Progenitor cell of endocrine pancreas (in vitro differentiated cells): ENCODE measurements at regions not wholly inside any gene's neighbourhood (a gene's known extent, or its start where the extent isn't known, plus 50 kb on each side); places are given as distances from the start of the nearest gene placed in this dataset.

Experiments
- DNase-seq: peaks from one replicate; pipeline ENCODE4 v3.0.0; 2021; ENCODE audit warnings: low spot score; ENCODE audit not compliant: unreplicated experiment
- H3K27ac Mint-ChIP-seq: 2 replicates; pipeline ENCODE4 v1.8.0; 2021; ENCODE audit warnings: mild to moderate bottlenecking, moderate library complexity, mixed read lengths
- H3K27me3 Mint-ChIP-seq: 2 replicates; pipeline ENCODE4 v1.8.0; 2021; ENCODE audit warnings: mixed read lengths
- H3K36me3 Mint-ChIP-seq: 2 replicates; pipeline ENCODE4 v1.8.0; 2022; ENCODE audit warnings: mixed read lengths; ENCODE audit not compliant: insufficient read depth
- H3K4me1 Mint-ChIP-seq: 2 replicates; pipeline ENCODE4 v1.8.0; 2021; ENCODE audit warnings: low read depth, mixed read lengths
- H3K4me3 Mint-ChIP-seq: 2 replicates; pipeline ENCODE4 v1.8.0; 2021; ENCODE audit warnings: low read depth, mild to moderate bottlenecking, moderate library complexity, mixed read lengths
- H3K9me3 Mint-ChIP-seq: 2 replicates; pipeline ENCODE4 v1.8.0; 2021; ENCODE audit warnings: low read depth, mixed read lengths
- CTCF ChIP-seq: fragments of 200-600 bp; sonication (generic); IDR thresholded peaks from one replicate; pipeline ENCODE4 v1.5.0; 2021; ENCODE audit warnings: antibody characterized with exemption, mild to moderate bottlenecking; ENCODE audit not compliant: unreplicated experiment

DNA sequence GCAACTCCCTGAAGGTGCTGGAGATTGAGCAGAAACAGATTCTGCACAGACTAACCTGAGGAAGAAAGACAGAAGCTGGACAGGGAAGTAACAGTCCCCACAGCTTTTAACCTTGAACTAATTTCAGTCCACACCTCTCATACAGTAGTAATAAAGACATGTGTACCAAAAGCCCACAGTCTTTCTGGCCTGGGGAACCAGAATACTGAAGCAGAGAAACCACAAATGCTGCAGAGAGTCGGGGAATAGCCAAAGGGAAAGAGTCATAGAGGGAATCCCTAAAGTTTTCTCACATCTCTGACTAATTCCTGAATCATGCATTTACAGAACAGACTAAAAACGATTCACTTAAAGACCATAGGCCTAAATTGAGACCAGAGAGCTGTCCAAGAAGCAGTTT, 503.4 kb upstream of the NECTIN3 start:
- Mint-ChIP-seq H3K4me3 (no peak overlapping the region), H3K27ac (no peak overlapping the region), H3K4me1 (peaks cover 3% of the 10 kb centered on the region), H3K9me3 (peaks cover 7% of the 10 kb centered on the region), H3K27me3 (no peaks in the 10 kb centered on the region), H3K36me3 (peaks cover 2% of the 10 kb centered on the region)
- no peak for DNase-seq
- no peak for TF ChIP-seq CTCF

DNA sequence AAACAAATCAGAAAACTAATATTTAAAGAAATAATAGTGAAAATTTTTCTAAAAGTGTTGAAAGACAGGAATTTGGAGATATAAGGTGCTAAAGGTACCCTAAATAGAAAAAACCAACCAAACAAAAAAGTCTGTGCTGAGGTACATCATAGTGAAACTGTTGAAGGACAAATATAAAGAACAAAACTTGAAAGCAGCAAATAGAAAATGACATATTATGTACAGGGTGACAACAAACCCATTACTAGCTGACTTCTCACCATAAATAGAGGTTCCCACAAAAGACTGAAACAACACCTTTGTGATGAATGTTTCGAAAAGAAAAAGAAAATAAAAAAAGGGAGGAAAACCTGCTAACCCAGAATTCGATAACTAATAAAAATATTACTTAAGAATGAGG, 502.5 kb upstream of the NECTIN3 start:
- Mint-ChIP-seq H3K27ac (no peak overlapping the region), H3K27me3 (no peaks in the 10 kb centered on the region), H3K4me1 (peaks cover 3% of the 10 kb centered on the region), H3K4me3 (no peak overlapping the region), H3K36me3 (no peaks in the 10 kb centered on the region), H3K9me3 (peaks cover 3% of the 10 kb centered on the region)
- TF ChIP-seq CTCF = no peak
- DNase-seq = no peak

- peaks cover 5% of the 10 kb centered on the region for H3K27me3 Mint-ChIP-seq
- H3K36me3 Mint-ChIP-seq = no peaks in the 10 kb centered on the region
- H3K27ac Mint-ChIP-seq = no peak overlapping the region
- no peak for DNase-seq
- H3K9me3 Mint-ChIP-seq = no peaks in the 10 kb centered on the region
- H3K4me1 Mint-ChIP-seq = no peaks in the 10 kb centered on the region
- no peak for TF ChIP-seq CTCF
- no peak overlapping the region for H3K4me3 Mint-ChIP-seq
Measured at GRCh38 chr3:110575702-110576101, 495.9 kb upstream of the NECTIN3 start.

GRCh38 chr3:110576960-110577359, 494.7 kb upstream of the NECTIN3 start:
- DNase-seq = no peak
- peaks cover 5% of the 10 kb centered on the region for H3K27me3 Mint-ChIP-seq
- no peaks in the 10 kb centered on the region for H3K9me3 Mint-ChIP-seq
- H3K4me1 Mint-ChIP-seq = no peaks in the 10 kb centered on the region
- no peak overlapping the region for H3K27ac Mint-ChIP-seq
- H3K36me3 Mint-ChIP-seq = no peaks in the 10 kb centered on the region
- no peak for TF ChIP-seq CTCF
- H3K4me3 Mint-ChIP-seq = no peak overlapping the region

- H3K27ac Mint-ChIP-seq = no peak overlapping the region
- peaks cover 3% of the 10 kb centered on the region for H3K4me1 Mint-ChIP-seq
- H3K9me3 Mint-ChIP-seq = no peaks in the 10 kb centered on the region
- no peak for DNase-seq
- TF ChIP-seq CTCF = no peak
- no peak overlapping the region for H3K4me3 Mint-ChIP-seq
- peaks cover 5% of the 10 kb centered on the region for H3K27me3 Mint-ChIP-seq
- H3K36me3 Mint-ChIP-seq = no peaks in the 10 kb centered on the region
Measured at GRCh38 chr3:110577854-110578253, 493.8 kb upstream of the NECTIN3 start.
